GM18499 (cell line): ENCODE measurements at regions not wholly inside any gene's neighbourhood (a gene's known extent, or its start where the extent isn't known, plus 50 kb on each side); places are given as distances from the start of the nearest gene placed in this dataset.
A peak's percentile ranks its signal among the peaks of the same experiment; 100 is the strongest.
"Not testable (repeated sequence)": the region's sequence is repeated elsewhere in the genome, so short reads cannot be mapped to it uniquely, and the experiment has no call there.

Experiments
- ATAC-seq: cut with Tn5 transposase; IDR thresholded peaks from one replicate; pipeline ENCODE4 v1.9.1; 2021; ENCODE audit warnings: moderate number of reproducible peaks; ENCODE audit not compliant: insufficient read depth, unreplicated experiment

DNA sequence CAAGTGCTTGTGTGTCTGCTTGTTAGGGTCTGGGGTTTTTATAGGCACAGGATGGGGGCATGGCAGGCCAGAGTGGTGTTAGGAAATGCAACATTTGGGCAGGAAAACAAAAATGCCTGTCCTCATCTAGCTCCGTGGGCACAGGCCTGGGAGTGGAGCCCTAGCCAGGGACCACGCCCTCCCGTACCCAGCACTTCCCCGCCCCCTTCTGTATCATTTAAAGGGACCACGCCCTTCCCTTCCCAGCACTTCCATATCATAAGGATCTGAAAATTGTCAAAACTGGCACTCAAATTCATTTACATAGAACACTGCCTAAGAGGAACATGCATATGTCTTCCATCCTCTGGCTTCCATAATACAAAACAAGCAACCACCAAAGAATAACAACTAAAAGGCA lies 185.8 kb downstream of the B3GLCT start:
- no peak for ATAC-seq

DNA sequence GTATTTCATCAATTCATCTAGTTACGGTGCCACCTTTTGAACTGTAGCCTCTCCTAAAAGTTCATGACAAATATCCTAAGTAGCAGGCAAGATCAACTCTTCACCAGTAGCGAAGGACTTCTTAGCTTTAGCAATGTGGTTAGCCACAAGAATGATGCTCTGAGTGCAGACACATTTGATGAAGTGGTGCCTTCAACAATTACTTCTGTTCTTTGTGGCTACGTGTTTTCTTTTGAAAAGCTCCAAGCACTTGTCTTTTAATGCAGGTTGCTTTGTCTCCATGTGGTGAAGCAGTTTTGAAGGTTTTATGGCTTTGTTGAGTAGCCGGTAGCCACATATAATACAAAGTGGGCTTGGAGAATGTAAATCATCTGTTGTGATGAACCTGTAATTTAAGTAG lies 194.7 kb downstream of the B3GLCT start:
- ATAC-seq = no peak

DNA sequence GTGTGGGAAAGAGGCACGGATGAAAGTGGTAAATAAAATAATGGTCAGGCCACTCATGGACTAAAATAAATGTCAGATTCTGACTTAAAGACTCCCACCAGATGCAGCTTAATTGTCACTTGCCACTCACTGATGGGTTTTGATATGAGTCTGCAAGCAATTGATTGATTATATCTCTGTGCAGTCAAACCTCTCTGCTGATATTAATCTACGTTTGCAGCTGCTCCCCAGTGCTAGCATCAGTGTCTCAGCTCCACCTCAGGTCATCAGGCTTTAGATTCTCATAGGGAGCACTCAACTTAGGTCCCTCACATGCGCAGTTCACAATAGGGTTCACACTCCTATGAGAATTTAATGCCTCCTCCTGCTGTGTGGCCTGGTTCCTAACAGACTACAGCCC lies 195.3 kb downstream of the B3GLCT start:
- ATAC-seq = no peak

DNA sequence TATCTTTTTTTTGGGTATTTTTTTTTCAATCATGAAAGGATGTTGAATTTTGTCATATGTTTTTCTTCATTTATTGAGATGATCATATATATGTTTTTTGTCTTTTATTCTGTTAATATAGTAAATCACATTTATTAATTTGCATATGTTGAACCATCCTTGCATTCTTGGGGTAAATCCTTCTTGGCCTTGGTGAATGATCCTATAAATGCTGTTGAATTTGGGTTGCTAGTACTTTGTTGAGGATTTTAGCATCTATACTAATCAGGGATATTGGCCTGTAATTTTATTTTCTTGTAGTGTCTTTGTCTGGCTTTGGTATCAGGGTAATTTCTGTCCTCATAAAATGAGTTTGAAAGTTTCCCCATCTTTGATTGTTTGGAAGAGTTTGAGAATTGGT lies 199.9 kb downstream of the B3GLCT start:
- ATAC-seq = no peak

DNA sequence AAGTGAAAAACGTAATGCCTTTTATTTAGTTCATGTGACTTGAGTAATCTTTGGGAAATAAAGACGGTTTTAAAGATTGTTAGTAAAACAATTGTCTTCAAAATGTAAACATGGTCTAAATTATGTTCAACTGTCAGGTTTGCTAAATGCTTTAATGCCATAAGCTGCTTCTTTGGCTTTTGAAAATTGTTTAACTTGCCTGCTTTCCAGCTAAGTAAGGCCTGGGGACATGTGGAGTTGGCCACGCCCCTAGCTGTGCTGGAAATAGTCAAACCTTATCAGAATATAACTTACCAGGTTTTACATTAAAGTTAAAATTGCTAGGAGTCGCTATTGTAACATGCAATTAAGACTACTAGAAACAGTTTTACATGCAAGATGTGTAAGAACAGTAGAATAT lies 203.9 kb downstream of the B3GLCT start:
- not testable (repeated sequence) for ATAC-seq

DNA sequence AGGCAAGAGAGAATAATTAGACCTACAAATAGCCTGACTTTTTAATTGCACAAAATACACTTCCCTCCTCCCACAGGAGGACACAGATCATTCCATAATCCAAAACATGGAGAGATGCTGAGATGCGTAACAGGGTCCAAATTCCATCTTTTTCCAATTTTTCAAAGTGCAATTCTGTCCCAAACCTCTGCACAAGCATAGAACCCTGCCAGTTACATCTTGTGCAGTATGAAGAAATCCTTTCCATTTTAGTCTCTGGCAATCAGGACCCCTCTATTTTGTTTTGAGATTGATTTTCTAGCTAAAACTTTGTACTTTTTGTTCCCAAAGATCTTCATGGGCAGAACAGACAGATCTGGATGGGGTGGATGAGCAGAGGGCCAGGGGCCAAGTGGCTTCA lies 209.2 kb downstream of the B3GLCT start:
- ATAC-seq = no peak

DNA sequence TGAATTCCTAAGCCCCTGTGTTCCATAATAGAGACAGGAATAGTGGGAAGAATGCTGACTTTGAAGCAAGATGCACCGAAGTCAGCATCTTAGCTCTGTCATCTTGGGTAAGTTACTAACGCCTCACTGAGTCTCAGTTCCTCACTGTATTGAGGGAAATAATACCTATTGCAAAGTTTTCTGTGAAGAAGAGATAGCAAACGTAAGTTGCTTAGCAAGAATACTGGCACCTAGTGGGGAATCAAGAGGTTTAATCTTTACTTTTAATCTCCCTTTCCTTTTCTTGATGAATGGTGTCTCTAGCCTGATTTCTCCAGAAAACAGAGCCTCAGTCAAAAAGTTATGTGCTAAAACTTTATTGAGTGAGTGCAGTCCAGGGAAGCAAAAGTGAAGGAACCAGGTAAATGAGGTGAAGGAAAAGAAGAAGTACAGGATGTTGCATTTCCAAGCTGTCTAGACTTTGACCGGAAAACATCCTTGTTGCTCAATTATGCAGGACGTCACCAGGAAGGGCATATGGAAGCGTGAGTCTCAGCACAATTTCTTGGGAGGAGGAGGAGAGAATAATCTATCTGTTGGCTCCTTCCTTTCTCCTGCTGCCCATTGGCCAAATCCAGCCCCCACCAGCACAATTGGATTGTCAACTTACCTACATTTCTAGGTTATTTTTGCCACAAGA lies 210.0 kb downstream of the B3GLCT start:
- ATAC-seq = no peak

DNA sequence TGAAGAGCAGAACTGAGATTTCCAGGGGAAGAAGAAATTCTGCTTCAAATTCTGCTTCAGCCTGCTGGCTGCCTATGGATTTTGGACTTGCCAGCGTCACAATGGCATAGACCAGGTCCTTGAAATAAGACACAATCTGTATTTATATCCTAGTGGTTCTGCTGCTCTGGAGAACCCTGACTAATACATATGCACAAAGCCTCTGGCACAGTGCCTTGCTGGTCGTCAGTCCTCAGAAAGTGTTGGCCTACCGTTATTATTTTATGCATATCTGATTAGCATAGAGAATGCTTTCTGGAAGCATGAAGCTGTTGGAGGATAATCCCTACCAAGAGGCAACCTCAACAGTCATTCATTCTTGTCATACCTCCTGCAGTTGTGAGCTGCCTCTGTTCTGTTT lies 213.7 kb downstream of the B3GLCT start:
- no peak for ATAC-seq

DNA sequence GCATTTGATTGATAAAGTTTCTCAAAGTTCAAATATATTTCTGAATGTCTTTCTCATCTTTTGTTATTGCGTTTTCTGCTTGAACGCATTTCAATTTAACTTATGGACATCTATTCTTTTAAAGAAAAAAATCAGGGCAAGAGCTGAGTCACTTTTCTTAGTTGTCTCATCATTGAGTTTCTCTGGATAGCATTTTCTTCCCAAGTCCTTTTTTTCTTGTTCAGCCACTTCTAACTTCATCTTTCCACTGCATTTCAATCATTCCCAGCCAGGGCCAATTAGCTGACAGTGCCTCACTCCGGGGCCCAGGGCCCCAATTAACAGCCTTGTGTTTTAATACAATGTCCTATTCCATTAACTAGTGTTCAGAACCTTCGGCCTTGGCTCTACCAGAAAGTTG lies 216.3 kb downstream of the B3GLCT start:
- no peak for ATAC-seq

DNA sequence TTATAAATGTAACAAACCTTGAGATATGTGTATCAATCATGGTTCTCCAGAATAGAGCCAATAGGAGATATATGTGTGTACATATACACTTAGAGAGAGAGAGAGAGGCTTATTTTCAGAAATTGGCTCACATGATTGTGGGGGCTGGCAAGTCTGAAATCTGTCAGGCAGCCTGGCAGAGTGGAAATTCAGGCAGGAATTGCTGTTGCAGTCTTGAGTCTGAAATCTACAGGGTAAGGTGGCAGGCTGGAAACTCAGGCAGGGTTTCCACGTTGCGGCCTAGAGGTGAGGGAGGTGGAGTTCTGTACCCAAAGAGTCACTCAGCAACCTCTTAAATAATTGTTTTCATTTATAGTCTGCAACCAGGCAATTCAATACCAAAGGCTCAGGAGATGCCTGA lies 218.4 kb downstream of the B3GLCT start:
- ATAC-seq = no peak

DNA sequence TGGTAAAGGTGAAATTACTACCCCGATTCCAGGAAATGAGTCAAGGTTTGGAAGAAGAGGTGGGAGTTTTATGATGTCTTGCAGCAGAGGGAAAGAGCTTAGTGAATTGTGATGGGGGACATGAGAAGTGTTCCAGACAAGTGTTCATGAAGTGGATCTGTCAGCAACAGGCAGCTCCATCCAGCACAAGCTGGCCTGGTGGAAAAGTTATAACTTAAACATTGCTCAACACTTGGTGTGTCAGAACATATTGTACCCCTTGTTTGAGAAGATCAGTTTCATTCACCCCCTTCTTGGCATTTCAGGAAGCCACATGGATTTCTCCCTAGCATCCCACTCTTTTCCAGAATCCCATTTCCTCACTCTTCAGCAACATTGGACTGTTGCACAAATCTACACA lies 222.0 kb downstream of the B3GLCT start:
- ATAC-seq = no peak

DNA sequence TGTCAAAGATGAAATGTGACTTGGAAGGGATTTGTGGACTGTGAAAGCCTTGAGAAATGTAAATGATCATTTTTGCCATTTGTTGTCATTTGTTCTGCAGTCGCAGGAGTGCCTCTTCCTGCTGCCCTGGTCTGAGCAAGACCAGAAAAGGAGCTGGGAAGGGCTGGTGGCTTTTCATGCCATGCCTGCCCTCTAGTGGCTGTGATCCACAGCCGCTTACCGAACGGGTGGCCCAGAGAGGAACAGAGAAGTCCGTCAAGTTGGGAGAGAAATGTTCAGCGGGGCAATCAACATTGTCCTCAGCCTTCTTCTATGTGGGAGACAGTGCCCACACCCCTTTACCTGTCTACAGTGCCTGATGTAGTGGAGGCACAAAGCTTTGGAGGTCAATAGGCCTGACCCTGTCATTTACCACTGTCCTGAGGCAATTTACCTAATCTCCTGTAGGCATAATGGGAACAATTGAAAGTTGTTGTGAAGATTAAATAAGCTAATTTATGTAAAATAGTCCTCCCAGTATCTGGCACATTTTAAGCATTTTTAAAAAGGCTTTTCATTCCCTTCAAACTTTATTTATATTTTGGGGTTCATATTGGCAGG lies 224.5 kb downstream of the B3GLCT start:
- ATAC-seq = peak; percentile 80

DNA sequence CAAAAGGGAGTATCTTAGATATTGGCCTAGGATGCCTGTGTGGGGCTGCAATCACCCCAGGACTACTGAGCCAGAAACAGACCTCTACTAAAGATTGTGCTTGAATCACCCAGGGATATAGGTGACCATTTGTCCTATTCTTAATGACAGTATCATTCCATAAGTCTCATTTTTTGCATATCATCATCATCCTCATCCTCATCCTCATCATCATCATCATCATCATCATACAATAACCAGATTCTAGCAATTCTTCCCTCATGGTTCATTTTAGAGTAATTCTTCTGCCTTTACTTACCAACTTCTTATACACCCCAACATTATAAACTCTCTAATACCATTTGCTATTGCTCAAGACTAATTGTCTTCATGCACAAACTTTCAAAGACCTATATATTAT lies 226.6 kb downstream of the B3GLCT start:
- no peak for ATAC-seq

DNA sequence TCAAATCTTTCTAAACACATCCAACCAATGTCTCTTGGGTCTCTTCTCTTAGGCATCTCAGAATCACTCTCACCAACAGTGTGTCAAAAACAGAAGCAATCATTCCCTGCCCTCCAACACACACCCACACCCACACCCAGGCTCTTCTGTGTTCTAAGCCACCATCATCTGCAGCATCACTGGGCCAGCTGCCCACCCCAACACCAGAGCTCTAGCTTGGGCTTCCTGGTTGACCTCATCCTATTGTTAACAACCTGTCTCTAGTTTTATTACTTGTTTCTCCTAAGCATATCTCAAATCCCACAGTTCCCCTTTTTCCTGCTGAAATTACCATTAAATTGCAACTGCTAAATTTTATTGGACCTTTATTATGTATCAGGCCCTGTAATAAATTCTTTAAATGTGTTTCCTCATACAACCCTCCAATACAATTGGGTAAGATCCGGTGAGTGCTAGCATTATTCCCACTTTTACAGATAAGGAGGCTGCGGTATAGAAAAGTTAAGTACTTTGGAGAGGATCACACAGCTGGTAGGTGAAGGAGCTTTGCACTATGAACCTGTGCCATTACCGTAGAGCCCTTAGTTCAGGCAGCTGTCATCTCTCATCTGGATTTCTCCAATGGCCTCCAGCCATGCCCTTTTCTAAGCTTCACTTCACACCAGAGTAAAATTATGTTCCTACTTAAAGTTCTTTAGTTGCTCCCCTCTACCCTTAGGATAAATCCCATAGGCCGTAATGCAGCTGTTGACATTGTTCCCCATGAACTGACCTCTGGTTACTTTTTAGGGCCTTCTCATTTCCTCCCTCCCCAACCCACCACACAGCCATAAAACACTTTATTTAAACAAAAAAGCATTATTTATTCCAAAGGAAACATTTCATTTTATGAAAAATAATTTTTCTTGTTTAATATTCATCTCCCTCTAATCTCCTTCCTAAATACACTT lies 227.7 kb downstream of the B3GLCT start:
- ATAC-seq = no peak

DNA sequence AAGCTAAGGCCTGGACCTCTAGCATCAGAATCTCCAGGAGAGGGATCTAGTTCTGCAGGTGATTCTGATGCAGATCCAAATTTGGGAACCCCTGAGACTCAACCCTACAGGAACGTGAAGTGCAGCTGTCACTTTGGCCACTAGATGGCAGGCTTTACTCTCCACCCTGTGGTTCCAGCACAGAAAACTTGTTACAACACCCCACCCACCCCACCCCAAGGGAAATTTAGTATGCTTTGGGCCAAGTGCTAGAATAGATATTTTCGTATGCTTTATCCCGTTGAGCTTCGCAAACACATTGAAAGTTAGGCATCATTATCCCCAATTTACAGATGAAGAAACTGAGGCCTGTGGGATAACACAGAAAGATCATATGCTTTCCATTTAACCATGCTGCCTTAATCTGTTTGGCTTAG lies 232.0 kb downstream of the B3GLCT start:
- ATAC-seq = no peak

DNA sequence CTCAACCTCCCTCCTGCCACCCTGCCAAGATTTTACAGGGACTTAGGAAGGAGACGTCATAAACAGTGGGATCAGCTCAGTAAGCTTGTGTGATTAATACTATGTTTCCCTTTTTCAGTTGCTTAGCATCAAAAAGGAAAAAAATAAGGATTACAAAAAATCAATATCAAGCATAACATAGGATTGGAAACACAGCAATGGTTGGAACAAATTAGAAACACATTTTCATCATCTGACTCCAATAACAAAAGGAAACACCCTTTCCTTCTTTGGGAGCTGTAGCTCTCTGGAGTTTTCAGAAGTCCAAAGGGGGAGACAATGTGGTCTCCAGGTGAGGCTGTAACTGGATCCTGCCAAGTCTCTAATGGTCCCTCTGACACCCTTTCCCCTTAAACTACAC lies 233.4 kb downstream of the B3GLCT start:
- no peak for ATAC-seq

DNA sequence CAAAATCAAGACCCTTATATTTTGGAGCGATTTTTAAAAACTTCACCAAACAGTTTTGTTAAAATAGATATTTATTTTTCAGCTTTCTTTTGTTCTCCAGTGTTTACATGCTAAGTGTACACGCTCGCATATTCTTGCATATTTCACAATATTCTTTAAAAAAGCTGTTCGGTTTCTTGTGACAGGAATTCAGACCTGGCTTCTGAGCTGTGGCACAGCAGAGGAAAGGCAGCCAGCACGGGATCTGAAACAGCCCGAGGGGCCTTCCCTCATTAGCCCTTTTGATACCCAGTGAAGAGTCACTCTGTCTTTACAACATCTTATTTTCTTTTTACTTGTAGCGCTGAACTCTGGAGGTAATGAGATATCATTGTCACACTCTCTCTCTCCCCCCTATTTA lies 234.0 kb downstream of the B3GLCT start:
- ATAC-seq = no peak

DNA sequence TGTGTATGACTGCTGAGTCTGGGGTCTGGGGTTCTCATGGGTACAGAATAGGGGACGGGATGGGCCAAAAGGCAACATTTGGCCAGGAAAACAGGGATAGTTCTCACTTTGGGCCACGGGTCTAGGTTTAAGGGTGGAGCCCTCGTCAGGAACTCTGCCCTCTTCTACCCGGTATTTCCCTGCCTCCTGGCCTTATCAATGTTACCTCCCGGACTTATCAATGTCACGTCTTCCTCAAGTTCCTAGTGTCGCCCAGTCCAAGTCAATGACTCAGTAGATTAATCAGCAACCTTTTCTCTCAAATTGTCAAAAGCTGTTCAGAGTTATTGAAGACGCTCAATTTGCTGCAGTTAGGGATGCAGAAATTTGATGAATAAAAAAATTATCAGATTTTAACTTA lies 234.8 kb downstream of the B3GLCT start:
- ATAC-seq = no peak

DNA sequence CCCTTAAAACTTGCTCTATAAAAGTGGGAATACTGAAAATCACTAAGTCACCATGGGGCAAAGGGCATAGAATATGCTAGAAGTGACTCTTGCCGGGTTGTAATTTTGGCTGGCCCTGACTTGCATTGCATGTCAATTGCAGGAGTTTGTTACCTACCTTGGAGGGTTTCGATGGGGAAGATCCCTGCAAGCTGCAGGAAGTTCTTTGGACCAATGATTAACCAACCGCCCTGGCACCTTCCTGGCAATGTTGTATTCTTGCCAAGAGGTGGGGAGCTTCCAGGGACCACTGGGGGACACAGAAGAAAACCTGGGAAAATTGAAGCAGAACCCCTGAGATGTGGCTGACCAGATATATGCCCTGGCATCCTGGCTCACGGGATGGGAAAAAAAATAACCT lies 235.8 kb downstream of the B3GLCT start:
- no peak for ATAC-seq

DNA sequence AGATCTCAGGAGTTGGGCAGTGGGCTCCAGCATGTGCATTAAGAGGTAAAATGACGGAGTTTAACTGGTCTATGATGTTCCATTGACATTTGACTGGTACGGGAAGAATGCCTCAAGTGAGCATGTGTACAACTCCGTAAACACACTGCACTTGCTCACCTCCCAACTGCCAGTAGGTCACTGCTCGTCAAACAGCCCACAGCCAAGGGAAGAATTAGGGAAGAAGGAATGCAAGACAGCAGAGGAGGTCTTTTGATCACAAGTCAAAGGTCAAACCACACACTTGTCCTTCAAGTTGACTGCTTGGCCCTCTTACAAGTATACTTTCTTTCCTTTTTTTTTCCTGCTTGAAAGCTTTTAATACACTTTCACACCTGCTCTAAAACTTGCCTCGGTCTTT lies 236.7 kb downstream of the B3GLCT start:
- ATAC-seq = no peak

DNA sequence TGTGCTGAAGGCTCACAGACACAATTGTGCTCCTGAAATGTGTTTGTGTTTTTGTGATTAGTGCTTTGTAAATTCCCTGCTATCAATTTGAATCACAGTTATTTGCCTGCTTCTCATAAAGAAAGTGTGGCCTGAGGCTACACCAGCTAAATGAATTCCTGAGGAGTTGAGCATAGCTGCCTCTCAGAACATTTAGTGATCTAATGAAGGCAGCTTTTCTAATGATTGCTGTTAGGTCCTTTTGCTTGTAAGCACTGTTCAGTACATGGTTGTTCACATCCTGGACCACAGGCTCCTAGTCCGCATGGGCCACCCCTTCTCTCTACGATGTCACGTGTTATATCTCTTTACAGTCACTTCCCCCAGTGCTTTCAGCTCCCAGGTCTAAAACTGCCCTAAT lies 238.2 kb downstream of the B3GLCT start:
- ATAC-seq = no peak
